HFFc6 (cell line): ENCODE measurements at regions not wholly inside any gene's neighbourhood (a gene's known extent, or its start where the extent isn't known, plus 50 kb on each side); places are given as distances from the start of the nearest gene placed in this dataset.
A peak's percentile ranks its signal among the peaks of the same experiment; 100 is the strongest.

Experiments used
- DNase-seq: peaks from one replicate; pipeline ENCODE4 v3.0.0-alpha.2; 2018
- H3K27ac Mint-ChIP-seq: 2 replicates; pipeline ENCODE4 v1.8.0; 2020; ENCODE audit warnings: mild to moderate bottlenecking, mixed read lengths
- H3K27me3 Mint-ChIP-seq: 2 replicates; pipeline ENCODE4 v1.8.0; 2021; ENCODE audit warnings: mild to moderate bottlenecking, moderate library complexity, mixed read lengths; ENCODE audit not compliant: insufficient read depth
- H3K36me3 Mint-ChIP-seq: 2 replicates; pipeline ENCODE4 v1.8.0; 2021; ENCODE audit warnings: low read depth, mixed read lengths
- H3K4me1 Mint-ChIP-seq: 2 replicates; pipeline ENCODE4 v1.8.0; 2020; ENCODE audit warnings: low read depth, mixed read lengths
- H3K4me3 Mint-ChIP-seq: 2 replicates; pipeline ENCODE4 v1.8.0; 2020; ENCODE audit warnings: mild to moderate bottlenecking, moderate library complexity, mixed read lengths
- H3K9me3 Mint-ChIP-seq: 2 replicates; pipeline ENCODE4 v1.8.0; 2020; ENCODE audit warnings: mild to moderate bottlenecking, mixed read lengths
- CTCF ChIP-seq: fragments of 200-600 bp; sonication (generic); IDR thresholded peaks from 2 replicates; pipeline ENCODE4 v1.5.0; 2021; ENCODE audit warnings: antibody characterized with exemption, mild to moderate bottlenecking

GRCh38 chr3:177977381-177978158 is 558.7 kb upstream of the KCNMB2 start:
- no peaks in the 10 kb centered on the region for H3K9me3 Mint-ChIP-seq
- TF ChIP-seq CTCF: no peak
- DNase-seq: peak; percentile 74
- H3K27ac Mint-ChIP-seq: peak overlapping the region; percentile 90
- 0 out of 2 replicates have a peak, but pooled peaks cover 2% of the 10 kb centered on the region for H3K27me3 Mint-ChIP-seq
- peaks cover 77% of the 10 kb centered on the region for H3K4me1 Mint-ChIP-seq
- H3K4me3 Mint-ChIP-seq: peak overlapping the region; percentile 65
- no peaks in the 10 kb centered on the region for H3K36me3 Mint-ChIP-seq

GRCh38 chr3:177978946-177979345 is 557.3 kb upstream of the KCNMB2 start:
- TF ChIP-seq CTCF: no peak
- Mint-ChIP-seq H3K4me3 (no peak overlapping the region), H3K27ac (no peak overlapping the region), H3K4me1 (peaks cover 77% of the 10 kb centered on the region), H3K27me3 (peaks cover 2% of the 10 kb centered on the region; the same call in 1 of the 2 replicates), H3K9me3 (no peaks in the 10 kb centered on the region), H3K36me3 (no peaks in the 10 kb centered on the region)
- DNase-seq: no peak

- H3K36me3 Mint-ChIP-seq: no peaks in the 10 kb centered on the region
- no peak for DNase-seq
- peaks cover 71% of the 10 kb centered on the region for H3K4me1 Mint-ChIP-seq
- H3K27ac Mint-ChIP-seq: no peak overlapping the region
- peaks cover 2% of the 10 kb centered on the region; the same call in 1 of the 2 replicates for H3K27me3 Mint-ChIP-seq
- no peak for TF ChIP-seq CTCF
- no peak overlapping the region for H3K4me3 Mint-ChIP-seq
- no peaks in the 10 kb centered on the region for H3K9me3 Mint-ChIP-seq
Observed at GRCh38 chr3:177979703-177980102, 556.5 kb upstream of the KCNMB2 start.

- Mint-ChIP-seq H3K36me3 (no peaks in the 10 kb centered on the region), H3K4me1 (peaks cover 64% of the 10 kb centered on the region), H3K27ac (no peak overlapping the region), H3K4me3 (no peak overlapping the region), H3K27me3 (peaks cover 2% of the 10 kb centered on the region; the same call in 1 of the 2 replicates), H3K9me3 (no peaks in the 10 kb centered on the region)
- no peak for TF ChIP-seq CTCF
- no peak for DNase-seq
Observed at GRCh38 chr3:177981576-177981975, 554.7 kb upstream of the KCNMB2 start.

- Mint-ChIP-seq H3K27me3 (peaks cover 2% of the 10 kb centered on the region; the same call in 1 of the 2 replicates), H3K27ac (no peak overlapping the region), H3K4me3 (no peak overlapping the region), H3K36me3 (no peaks in the 10 kb centered on the region), H3K9me3 (no peaks in the 10 kb centered on the region), H3K4me1 (peaks cover 60% of the 10 kb centered on the region)
- no peak for DNase-seq
- TF ChIP-seq CTCF: no peak
Observed at GRCh38 chr3:177982034-177982433, 554.2 kb upstream of the KCNMB2 start.
